Omental fat pad (tissue), 3 donors: ENCODE measurements at regions not wholly inside any gene's neighbourhood (a gene's known extent, or its start where the extent isn't known, plus 50 kb on each side); places are given as distances from the start of the nearest gene placed in this dataset.
"Not testable (repeated sequence)": the region's sequence is repeated elsewhere in the genome, so short reads cannot be mapped to it uniquely, and the experiment has no call there.

ENCODE experiments used
- ATAC-seq: fragments of 150-250 bp; one replicate; pipeline ENCODE4 v1.9.1; 2016; ENCODE audit warnings: mild to moderate bottlenecking, moderate library complexity; ENCODE audit not compliant: low FRiP score
- DNase-seq: peaks from one replicate; pipeline ENCODE4 v3.0.0-alpha.2; 2019; ENCODE audit warnings: low spot score
- TF ChIP-seq, protein P1 (sequence below), 3 donors: fragments of 450-650 bp; IDR thresholded peaks; one replicate each; pipeline ENCODE4 v1.5.1; 2016 to 2017; ENCODE audit warnings: antibody characterized with exemption in 3 of 3, mild to moderate bottlenecking in 3 of 3, moderate library complexity in 2 of 3

DNA sequence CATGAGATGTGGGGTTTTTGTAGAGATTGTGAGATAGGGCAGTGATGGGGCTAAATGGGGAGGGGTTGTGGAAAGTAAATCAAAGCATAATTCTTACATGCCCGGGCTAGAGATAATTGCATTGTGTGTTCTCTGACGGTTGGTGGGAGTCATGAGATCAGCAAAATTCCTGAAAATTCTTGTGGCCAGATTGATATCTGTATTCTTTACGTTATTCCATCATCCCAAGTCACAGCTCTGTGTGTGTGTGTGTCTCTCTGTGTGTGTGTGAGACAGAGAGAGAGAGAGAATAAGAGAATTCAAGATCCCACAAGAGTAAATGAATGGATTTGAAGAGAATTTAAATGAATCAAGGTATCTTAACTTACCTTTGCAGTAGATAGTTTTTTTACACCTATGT, 138.6 kb upstream of the ARHGAP20 start:
- no peak for ATAC-seq

DNA sequence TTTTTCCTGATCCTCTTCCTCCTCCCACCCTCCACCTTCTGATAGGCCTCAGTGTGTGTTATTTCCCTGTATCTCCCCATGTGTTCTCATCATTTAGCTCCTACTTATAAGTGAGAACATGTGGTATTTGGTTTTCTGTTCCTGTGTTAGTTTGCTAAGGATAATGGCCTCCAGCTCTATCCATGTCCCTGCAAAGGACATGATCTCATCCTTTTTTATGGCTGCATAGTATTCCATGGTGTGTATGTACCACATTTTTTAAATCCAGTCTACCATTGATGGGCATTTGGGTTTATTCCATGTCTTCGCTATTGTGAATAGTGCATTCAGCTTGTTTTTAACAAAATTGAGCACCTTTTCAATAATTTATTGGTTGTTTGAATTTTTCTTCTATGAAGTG, 130.8 kb upstream of the ARHGAP20 start:
- DNase-seq, ATAC-seq: not testable (repeated sequence)

More for the DNA sequence above, 138.6 kb upstream of the ARHGAP20 start:
- TF ChIP-seq, protein P1, sequence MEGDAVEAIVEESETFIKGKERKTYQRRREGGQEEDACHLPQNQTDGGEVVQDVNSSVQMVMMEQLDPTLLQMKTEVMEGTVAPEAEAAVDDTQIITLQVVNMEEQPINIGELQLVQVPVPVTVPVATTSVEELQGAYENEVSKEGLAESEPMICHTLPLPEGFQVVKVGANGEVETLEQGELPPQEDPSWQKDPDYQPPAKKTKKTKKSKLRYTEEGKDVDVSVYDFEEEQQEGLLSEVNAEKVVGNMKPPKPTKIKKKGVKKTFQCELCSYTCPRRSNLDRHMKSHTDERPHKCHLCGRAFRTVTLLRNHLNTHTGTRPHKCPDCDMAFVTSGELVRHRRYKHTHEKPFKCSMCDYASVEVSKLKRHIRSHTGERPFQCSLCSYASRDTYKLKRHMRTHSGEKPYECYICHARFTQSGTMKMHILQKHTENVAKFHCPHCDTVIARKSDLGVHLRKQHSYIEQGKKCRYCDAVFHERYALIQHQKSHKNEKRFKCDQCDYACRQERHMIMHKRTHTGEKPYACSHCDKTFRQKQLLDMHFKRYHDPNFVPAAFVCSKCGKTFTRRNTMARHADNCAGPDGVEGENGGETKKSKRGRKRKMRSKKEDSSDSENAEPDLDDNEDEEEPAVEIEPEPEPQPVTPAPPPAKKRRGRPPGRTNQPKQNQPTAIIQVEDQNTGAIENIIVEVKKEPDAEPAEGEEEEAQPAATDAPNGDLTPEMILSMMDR (IDR thresholded peaks at IDR 0.05), result no peak
- DNase-seq, result no peak

DNA sequence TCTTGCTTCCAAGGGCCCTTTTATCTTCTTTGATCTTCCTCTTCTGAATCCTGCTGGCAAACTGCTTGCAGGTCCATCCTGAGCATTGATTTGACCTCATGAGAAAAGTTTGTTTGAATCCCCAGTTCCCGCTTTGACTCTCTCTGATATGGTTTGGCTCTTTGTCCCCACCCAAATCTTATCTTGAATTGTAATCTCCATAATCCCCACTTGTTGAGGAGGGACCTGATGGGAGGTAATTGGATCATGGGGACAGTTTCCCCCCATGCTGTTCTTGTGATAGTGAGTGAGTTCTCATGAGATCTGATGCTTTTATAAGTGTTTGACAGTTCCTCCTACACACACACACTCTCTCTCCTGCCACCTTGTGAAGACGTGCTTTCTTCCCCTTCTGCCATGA, 126.6 kb upstream of the ARHGAP20 start:
- no peak for DNase-seq
- TF ChIP-seq, protein P1 (IDR thresholded peaks at IDR 0.05), result no peak
- no peak for ATAC-seq

DNA sequence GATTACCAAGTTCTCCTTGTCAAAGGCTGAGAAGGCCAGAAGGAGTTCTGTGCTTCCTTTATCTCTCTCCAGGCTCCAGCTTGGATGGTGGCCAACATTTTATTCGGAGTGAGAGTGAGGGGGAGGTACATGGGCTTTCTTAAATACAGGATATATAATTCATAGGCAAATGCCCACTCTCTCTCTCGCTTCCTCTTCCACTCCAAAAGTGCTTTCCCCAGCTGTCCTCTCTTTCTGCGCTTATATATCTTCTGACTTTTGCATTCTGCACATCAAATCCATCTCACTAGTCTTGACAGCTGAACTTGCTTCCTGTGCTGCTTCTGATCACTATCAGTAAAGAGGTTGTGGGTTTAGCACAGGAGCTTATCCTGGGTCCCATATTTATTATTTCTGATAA, 125.4 kb upstream of the ARHGAP20 start:
- no peak for DNase-seq
- TF ChIP-seq, protein P1 (IDR thresholded peaks at IDR 0.05), result no peak
- ATAC-seq, result no peak

DNA sequence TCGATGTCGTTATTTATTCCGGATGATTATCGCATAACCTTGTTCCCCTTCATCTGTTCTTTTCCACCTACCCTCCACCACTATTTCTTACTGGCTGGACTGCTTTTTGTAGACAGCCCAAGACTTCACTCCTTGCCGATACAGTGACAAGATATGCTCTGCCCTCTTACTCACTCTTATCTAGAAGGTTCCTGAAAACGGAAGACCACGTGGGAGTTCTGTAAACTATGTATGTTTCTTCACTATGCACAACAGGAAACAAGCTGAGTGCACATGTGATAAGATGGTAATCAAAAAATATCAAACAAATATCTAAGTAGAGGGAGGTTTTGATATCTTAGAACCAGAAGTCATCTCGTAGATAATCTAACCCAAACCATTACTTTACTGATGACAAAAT, 122.9 kb upstream of the ARHGAP20 start:
- TF ChIP-seq, protein P1 (IDR thresholded peaks at IDR 0.05), result no peak
- ATAC-seq (no peak), DNase-seq (no peak)

DNA sequence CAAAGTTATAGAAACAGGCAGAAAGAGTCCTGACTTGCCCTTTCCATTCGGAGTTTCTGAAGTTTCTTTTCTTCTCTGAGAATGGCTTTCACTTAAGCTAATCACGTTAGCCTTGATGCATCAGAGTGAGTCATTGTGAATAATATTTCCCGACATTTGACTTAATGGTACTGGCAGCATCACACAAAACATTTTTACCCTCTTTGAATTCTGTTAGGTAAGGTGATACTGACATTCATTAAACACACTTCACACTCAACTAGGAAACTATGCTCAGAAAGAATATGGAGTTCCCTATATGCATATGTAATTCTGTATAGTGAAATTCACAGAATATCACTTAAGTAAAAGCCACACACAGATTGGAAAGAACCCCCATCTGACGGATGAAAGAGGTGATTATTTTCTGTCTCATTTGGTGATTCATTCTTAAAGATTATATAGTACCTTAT, 120.8 kb upstream of the ARHGAP20 start:
- no peak for DNase-seq
- ATAC-seq, result peak; percentile 67
- TF ChIP-seq, protein P1 (IDR thresholded peaks at IDR 0.05), result no peak

DNA sequence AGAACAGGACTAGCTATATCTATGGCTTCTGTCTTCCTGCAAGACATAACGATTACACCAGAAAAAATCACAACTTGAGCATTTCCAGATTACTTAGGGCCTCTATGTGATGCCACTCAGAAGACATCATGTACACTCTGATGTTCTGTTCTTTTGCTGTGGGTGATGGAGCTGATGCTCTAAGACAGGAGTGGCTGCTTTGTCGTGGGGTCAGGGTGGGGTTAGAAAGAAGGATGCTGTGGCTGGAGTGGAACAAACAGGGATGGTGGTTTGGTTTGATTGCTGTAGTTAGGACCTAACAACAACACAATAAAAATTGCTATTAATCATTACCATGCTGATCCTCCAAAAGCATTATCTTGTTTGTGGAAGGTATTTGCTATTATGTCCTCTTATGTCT, 120.3 kb upstream of the ARHGAP20 start:
- no peak for DNase-seq
- TF ChIP-seq, protein P1 (IDR thresholded peaks at IDR 0.05), result no peak
- no peak for ATAC-seq

DNA sequence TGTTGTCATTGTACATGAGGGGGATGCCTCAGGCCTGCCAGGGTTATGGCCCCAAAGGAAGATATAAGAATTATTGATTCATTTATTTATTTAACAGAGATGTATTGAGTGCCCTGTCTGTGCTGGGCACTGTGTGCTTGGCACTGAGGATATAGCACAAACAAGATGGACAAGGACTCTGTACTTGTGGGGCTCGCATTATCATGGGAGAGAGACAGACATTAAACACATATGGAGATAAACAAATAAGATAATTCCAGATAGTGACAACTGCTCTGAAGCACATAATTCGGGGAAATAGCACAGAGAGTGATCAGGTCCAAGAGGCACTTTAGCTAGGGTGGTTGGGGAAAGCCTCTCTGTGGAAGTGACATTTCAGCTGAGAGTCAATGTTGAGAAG, 119.8 kb upstream of the ARHGAP20 start:
- DNase-seq (no peak), ATAC-seq (no peak)
- TF ChIP-seq, protein P1 (IDR thresholded peaks at IDR 0.05), result no peak
